ENCODE measurements at regions not wholly inside any gene's neighbourhood (a gene's known extent, or its start where the extent isn't known, plus 50 kb on each side); places are given as distances from the start of the nearest gene placed in this dataset.

GRCh38 chr12:23428758-23429157, 520.7 kb downstream of the SOX5 start:
- Histone ChIP-seq H3K4me3 (ENCODE audit: control extremely low read depth in 1 of 5, extremely low read depth in 1 of 5, insufficient read depth in 1 of 5, low read depth in 2 of 5, low read length in 4 of 5) (no peak overlapping the region), H3K79me2 (ENCODE audit: control insufficient read depth, insufficient read depth, low read length) (no peaks in the 10 kb centered on the region), H2AFZ (ENCODE audit: insufficient read depth, low read depth, low read length, poor library complexity, severe bottlenecking) (no peak overlapping the region), H3K9ac (ENCODE audit: low read length) (no peak overlapping the region), H3K4me2 (replicated peaks; ENCODE audit: low read depth, low read length, poor library complexity, severe bottlenecking) (no peak overlapping the region), H3K27me3 (replicated peaks in 1 of 4; ENCODE audit: control extremely low read depth in 1 of 4, control insufficient read depth in 3 of 4, insufficient read depth in 4 of 4, low read length in 3 of 4) (no peaks in the 10 kb centered on the region), H3K27ac (ENCODE audit: low read length in 2 of 2) (no peak overlapping the region), H3K4me1 (ENCODE audit: control insufficient read depth in 2 of 2, insufficient read depth in 2 of 2, low read length in 2 of 2) (no peaks in the 10 kb centered on the region), H3K9me3 (ENCODE audit: control extremely low read depth in 1 of 3, control insufficient read depth in 2 of 3, insufficient read depth in 1 of 3, low read length in 2 of 3) (no peaks in the 10 kb centered on the region), H3K36me3 (replicated peaks in 1 of 2; ENCODE audit: control extremely low read depth in 1 of 2, control insufficient read depth in 1 of 2, extremely low read depth in 1 of 2, insufficient read depth in 2 of 2, low read length in 1 of 2) (no peaks in the 10 kb centered on the region), H4K20me1 (ENCODE audit: control insufficient read depth, insufficient read depth, low read length, poor library complexity, severe bottlenecking) (no peaks in the 10 kb centered on the region)
- DNase-seq = no peak
- WGBS (ENCODE audit: insufficient coverage) = 71% methylated on average over 1 of the region's 6 CpGs
- Mint-ChIP-seq H3K27me3 (no peaks in the 10 kb centered on the region), H3K27ac (no peak overlapping the region), H3K9me3 (ENCODE audit: insufficient read depth) (peaks cover 2% of the 10 kb centered on the region), H3K4me1 (no peaks in the 10 kb centered on the region), H3K4me3 (no peak overlapping the region)
- intact Hi-C loops (cut with micrococcal nuclease) = no loop called here
- POLR2A ChIA-PET = no interaction called here
- ATAC-seq (ENCODE audit: low read depth) = no peak
- CTCF ChIA-PET = no interaction called here
- TF ChIP-seq, protein P1, sequence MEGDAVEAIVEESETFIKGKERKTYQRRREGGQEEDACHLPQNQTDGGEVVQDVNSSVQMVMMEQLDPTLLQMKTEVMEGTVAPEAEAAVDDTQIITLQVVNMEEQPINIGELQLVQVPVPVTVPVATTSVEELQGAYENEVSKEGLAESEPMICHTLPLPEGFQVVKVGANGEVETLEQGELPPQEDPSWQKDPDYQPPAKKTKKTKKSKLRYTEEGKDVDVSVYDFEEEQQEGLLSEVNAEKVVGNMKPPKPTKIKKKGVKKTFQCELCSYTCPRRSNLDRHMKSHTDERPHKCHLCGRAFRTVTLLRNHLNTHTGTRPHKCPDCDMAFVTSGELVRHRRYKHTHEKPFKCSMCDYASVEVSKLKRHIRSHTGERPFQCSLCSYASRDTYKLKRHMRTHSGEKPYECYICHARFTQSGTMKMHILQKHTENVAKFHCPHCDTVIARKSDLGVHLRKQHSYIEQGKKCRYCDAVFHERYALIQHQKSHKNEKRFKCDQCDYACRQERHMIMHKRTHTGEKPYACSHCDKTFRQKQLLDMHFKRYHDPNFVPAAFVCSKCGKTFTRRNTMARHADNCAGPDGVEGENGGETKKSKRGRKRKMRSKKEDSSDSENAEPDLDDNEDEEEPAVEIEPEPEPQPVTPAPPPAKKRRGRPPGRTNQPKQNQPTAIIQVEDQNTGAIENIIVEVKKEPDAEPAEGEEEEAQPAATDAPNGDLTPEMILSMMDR (IDR thresholded peaks at IDR 0.05) = no peak
- no peak for TF ChIP-seq EZH2 (IDR thresholded peaks at IDR 0.05; ENCODE audit: borderline replicate concordance, insufficient read depth, low read depth, low read length, poor library complexity, severe bottlenecking)

- ChIA-PET CTCF (no interaction called here), POLR2A (no interaction called here)
- Histone ChIP-seq H3K9me3 (ENCODE audit: control extremely low read depth in 1 of 3, control insufficient read depth in 2 of 3, insufficient read depth in 1 of 3, low read length in 2 of 3) (no peaks in the 10 kb centered on the region), H3K27me3 (replicated peaks in 1 of 4; ENCODE audit: control extremely low read depth in 1 of 4, control insufficient read depth in 3 of 4, insufficient read depth in 4 of 4, low read length in 3 of 4) (no peaks in the 10 kb centered on the region), H3K9ac (ENCODE audit: low read length) (no peak overlapping the region), H3K36me3 (replicated peaks in 1 of 2; ENCODE audit: control extremely low read depth in 1 of 2, control insufficient read depth in 1 of 2, extremely low read depth in 1 of 2, insufficient read depth in 2 of 2, low read length in 1 of 2) (no peaks in the 10 kb centered on the region), H3K4me3 (ENCODE audit: control extremely low read depth in 1 of 5, extremely low read depth in 1 of 5, insufficient read depth in 1 of 5, low read depth in 2 of 5, low read length in 4 of 5) (no peak overlapping the region), H2AFZ (ENCODE audit: insufficient read depth, low read depth, low read length, poor library complexity, severe bottlenecking) (no peak overlapping the region), H3K27ac (ENCODE audit: low read length in 2 of 2) (no peak overlapping the region), H3K4me1 (ENCODE audit: control insufficient read depth in 2 of 2, insufficient read depth in 2 of 2, low read length in 2 of 2) (no peaks in the 10 kb centered on the region), H3K79me2 (ENCODE audit: control insufficient read depth, insufficient read depth, low read length) (no peaks in the 10 kb centered on the region), H3K4me2 (replicated peaks; ENCODE audit: low read depth, low read length, poor library complexity, severe bottlenecking) (no peak overlapping the region), H4K20me1 (ENCODE audit: control insufficient read depth, insufficient read depth, low read length, poor library complexity, severe bottlenecking) (no peaks in the 10 kb centered on the region)
- no peak for TF ChIP-seq EZH2 (IDR thresholded peaks at IDR 0.05; ENCODE audit: borderline replicate concordance, insufficient read depth, low read depth, low read length, poor library complexity, severe bottlenecking)
- TF ChIP-seq, protein P1 (IDR thresholded peaks at IDR 0.05) = no peak
- Mint-ChIP-seq H3K4me3 (no peak overlapping the region), H3K9me3 (ENCODE audit: insufficient read depth) (peaks cover 4% of the 10 kb centered on the region), H3K4me1 (no peaks in the 10 kb centered on the region), H3K27me3 (no peaks in the 10 kb centered on the region), H3K27ac (no peak overlapping the region)
- intact Hi-C loops (cut with micrococcal nuclease) = no loop called here
- no peak for ATAC-seq (ENCODE audit: low read depth)
- DNase-seq = no peak
- WGBS (ENCODE audit: insufficient coverage) = no CpG with 5 or more reads among the region's 1 CpG
Measured at GRCh38 chr12:23431006-23431405, 518.5 kb downstream of the SOX5 start.

Data from B cell (primary cell).